ENCODE measurements at regions not wholly inside any gene's neighbourhood (a gene's known extent, or its start where the extent isn't known, plus 50 kb on each side); places are given as distances from the start of the nearest gene placed in this dataset.

- DNase-seq, result no peak
Observed at GRCh38 chr7:25759286-25759685, 392.7 kb upstream of the NFE2L3 start.

- DNase-seq, result no peak
Observed at GRCh38 chr7:25759748-25760147, 392.2 kb upstream of the NFE2L3 start.

GRCh38 chr7:25762511-25763462 lies 389.2 kb upstream of the NFE2L3 start:
- no peak for DNase-seq

- DNase-seq, result no peak
Observed at GRCh38 chr7:25763463-25763860, 388.5 kb upstream of the NFE2L3 start.

GRCh38 chr7:25765110-25765655 lies 386.8 kb upstream of the NFE2L3 start:
- DNase-seq, result no peak

GRCh38 chr7:25770235-25770634 lies 381.8 kb upstream of the NFE2L3 start:
- no peak for DNase-seq

- no peak for DNase-seq
Observed at GRCh38 chr7:25770670-25771069, 381.3 kb upstream of the NFE2L3 start.

GRCh38 chr7:25771491-25771890 lies 380.5 kb upstream of the NFE2L3 start:
- no peak for DNase-seq

GRCh38 chr7:25772802-25773201 lies 379.2 kb upstream of the NFE2L3 start:
- no peak for DNase-seq

GRCh38 chr7:25774675-25775074 lies 377.3 kb upstream of the NFE2L3 start:
- DNase-seq, result no peak

GRCh38 chr7:25775570-25775969 lies 376.4 kb upstream of the NFE2L3 start:
- DNase-seq, result no peak

GRCh38 chr7:25775999-25776743 lies 375.8 kb upstream of the NFE2L3 start:
- no peak for DNase-seq

- DNase-seq, result no peak
Observed at GRCh38 chr7:25776744-25777123, 375.3 kb upstream of the NFE2L3 start.

- no peak for DNase-seq
Observed at GRCh38 chr7:25777969-25778708, 373.9 kb upstream of the NFE2L3 start.

- no peak for DNase-seq
Observed at GRCh38 chr7:25779002-25779546, 372.9 kb upstream of the NFE2L3 start.

GRCh38 chr7:25780904-25781303 lies 371.1 kb upstream of the NFE2L3 start:
- DNase-seq, result no peak

GRCh38 chr7:25781704-25782103 lies 370.3 kb upstream of the NFE2L3 start:
- no peak for DNase-seq

- no peak for DNase-seq
Observed at GRCh38 chr7:25786936-25787335, 365.1 kb upstream of the NFE2L3 start.

GRCh38 chr7:25787336-25787735 lies 364.7 kb upstream of the NFE2L3 start:
- no peak for DNase-seq

GRCh38 chr7:25788371-25788770 lies 363.6 kb upstream of the NFE2L3 start:
- DNase-seq, result no peak

- no peak for DNase-seq
Observed at GRCh38 chr7:25788961-25789620, 362.9 kb upstream of the NFE2L3 start.
